ENCODE measurements at regions not wholly inside any gene's neighbourhood (a gene's known extent, or its start where the extent isn't known, plus 50 kb on each side); places are given as distances from the start of the nearest gene placed in this dataset.
"Not testable (repeated sequence)": the region's sequence is repeated elsewhere in the genome, so short reads cannot be mapped to it uniquely, and the experiment has no call there.

DNA sequence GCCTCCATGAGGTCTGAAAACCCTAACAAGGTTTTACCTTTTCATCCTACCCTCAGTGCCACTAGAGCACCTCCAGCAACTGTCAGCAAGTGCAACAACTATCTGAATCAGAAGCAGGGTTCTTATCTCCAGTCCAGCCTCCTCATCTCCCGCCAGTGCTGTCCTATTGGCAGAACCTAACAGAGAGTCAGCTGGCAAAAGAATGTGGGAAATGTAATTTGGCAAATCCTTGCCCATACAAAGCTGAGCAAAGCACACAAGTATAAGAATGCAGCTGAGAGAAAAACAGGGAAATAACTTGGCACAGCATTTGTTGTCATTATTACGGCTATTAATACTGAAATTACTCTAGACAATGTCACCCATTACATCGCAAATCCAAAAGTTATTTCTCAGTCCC lies 124.2 kb downstream of the ATP6V1G3 start:
- TF ChIP-seq, protein P1, sequence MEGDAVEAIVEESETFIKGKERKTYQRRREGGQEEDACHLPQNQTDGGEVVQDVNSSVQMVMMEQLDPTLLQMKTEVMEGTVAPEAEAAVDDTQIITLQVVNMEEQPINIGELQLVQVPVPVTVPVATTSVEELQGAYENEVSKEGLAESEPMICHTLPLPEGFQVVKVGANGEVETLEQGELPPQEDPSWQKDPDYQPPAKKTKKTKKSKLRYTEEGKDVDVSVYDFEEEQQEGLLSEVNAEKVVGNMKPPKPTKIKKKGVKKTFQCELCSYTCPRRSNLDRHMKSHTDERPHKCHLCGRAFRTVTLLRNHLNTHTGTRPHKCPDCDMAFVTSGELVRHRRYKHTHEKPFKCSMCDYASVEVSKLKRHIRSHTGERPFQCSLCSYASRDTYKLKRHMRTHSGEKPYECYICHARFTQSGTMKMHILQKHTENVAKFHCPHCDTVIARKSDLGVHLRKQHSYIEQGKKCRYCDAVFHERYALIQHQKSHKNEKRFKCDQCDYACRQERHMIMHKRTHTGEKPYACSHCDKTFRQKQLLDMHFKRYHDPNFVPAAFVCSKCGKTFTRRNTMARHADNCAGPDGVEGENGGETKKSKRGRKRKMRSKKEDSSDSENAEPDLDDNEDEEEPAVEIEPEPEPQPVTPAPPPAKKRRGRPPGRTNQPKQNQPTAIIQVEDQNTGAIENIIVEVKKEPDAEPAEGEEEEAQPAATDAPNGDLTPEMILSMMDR (conservative IDR thresholded peaks at IDR 0.05) = no peak
- TF ChIP-seq EZH2 (IDR thresholded peaks at IDR 0.05; ENCODE audit: low read depth) = no peak
- no peak for DNase-seq
- Histone ChIP-seq H4K20me1 (ENCODE audit: insufficient read depth) (no peaks in the 10 kb centered on the region), H3K4me2 (no peak overlapping the region), H3K27me3 (ENCODE audit: insufficient read depth, low read depth) (no peaks in the 10 kb centered on the region), H3K27ac (no peak overlapping the region), H3K9me2 (ENCODE audit: insufficient read depth) (no peaks in the 10 kb centered on the region), H3K4me3 (no peak overlapping the region), H3K79me2 (ENCODE audit: low read depth) (no peaks in the 10 kb centered on the region), H3K36me3 (ENCODE audit: low read depth) (no peaks in the 10 kb centered on the region), H3K9me3 (ENCODE audit: insufficient read depth, low read depth) (no peaks in the 10 kb centered on the region), H2AFZ (no peak overlapping the region), H3K4me1 (replicated peaks; ENCODE audit: insufficient read depth) (no peaks in the 10 kb centered on the region), H3F3A (ENCODE audit: insufficient read depth, low read depth) (no peaks in the 10 kb centered on the region)
- ChIA-PET CTCF (no interaction called here), POLR2A (ENCODE audit: unreplicated experiment) (no interaction called here)
- BruUV-seq (replicated peaks) = no TSS peak
- intact Hi-C loops (cut with micrococcal nuclease; ENCODE audit: unreplicated experiment) = no loop called here

DNA sequence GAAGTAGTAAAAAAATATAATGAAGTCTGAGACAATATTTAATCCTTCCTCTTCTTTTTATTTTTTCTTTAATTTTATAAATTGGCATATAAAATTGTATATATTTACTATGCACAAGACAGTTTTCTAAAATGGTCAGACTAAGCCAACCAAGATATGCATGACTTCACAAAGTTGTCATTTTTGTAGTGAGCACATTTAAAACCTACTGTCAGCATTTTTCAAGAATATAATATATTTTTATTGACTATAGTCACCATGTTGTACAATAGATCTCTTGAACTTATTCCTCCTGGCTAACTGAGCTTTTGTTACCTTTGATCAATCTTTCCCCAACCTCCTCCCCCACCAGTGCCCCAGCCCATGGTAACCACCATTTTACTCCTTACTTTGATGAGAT lies 129.2 kb downstream of the ATP6V1G3 start:
- Histone ChIP-seq H3K4me2 (no peak overlapping the region), H3K9me3 (ENCODE audit: insufficient read depth, low read depth) (no peaks in the 10 kb centered on the region), H3K27me3 (ENCODE audit: insufficient read depth, low read depth) (no peaks in the 10 kb centered on the region), H3K9me2 (ENCODE audit: insufficient read depth) (no peaks in the 10 kb centered on the region), H3K27ac (no peak overlapping the region), H4K20me1 (ENCODE audit: insufficient read depth) (no peaks in the 10 kb centered on the region), H2AFZ (no peak overlapping the region), H3F3A (ENCODE audit: insufficient read depth, low read depth) (no peaks in the 10 kb centered on the region), H3K79me2 (ENCODE audit: low read depth) (no peaks in the 10 kb centered on the region), H3K4me3 (no peak overlapping the region), H3K36me3 (ENCODE audit: low read depth) (no peaks in the 10 kb centered on the region), H3K4me1 (replicated peaks; ENCODE audit: insufficient read depth) (no peaks in the 10 kb centered on the region)
- BruUV-seq (replicated peaks) = no TSS peak
- TF ChIP-seq EZH2 (IDR thresholded peaks at IDR 0.05; ENCODE audit: low read depth) = no peak
- TF ChIP-seq, protein P1 (conservative IDR thresholded peaks at IDR 0.05) = no peak
- ChIA-PET POLR2A (ENCODE audit: unreplicated experiment) (no interaction called here), CTCF (no interaction called here)
- DNase-seq = no peak
- intact Hi-C loops (cut with micrococcal nuclease; ENCODE audit: unreplicated experiment) = no loop called here

DNA sequence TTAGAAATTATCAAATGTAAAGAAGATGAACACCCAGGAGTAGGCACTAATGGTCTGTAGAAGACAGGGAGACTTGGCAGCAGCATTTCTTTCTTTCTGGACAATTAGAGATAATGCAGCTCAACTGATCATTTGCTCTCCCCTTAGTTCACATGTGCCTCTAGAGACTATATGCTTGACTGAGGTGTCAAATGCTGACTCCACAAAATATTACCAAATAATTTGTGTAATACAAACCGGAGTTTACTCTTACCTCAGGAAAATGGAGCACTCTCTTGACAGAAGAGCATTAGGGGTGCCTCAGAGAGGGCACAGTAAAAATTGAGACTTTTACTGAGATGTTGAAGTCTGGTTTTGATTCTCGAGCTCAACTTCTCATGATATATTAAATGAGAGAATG lies 131.8 kb downstream of the ATP6V1G3 start:
- Histone ChIP-seq H4K20me1 (ENCODE audit: insufficient read depth) (no peaks in the 10 kb centered on the region), H3K27me3 (ENCODE audit: insufficient read depth, low read depth) (no peaks in the 10 kb centered on the region), H3K4me3 (no peak overlapping the region), H3K27ac (no peak overlapping the region), H3K4me1 (replicated peaks; ENCODE audit: insufficient read depth) (no peaks in the 10 kb centered on the region), H3K36me3 (ENCODE audit: low read depth) (no peaks in the 10 kb centered on the region), H3K9me2 (ENCODE audit: insufficient read depth) (no peaks in the 10 kb centered on the region), H3F3A (ENCODE audit: insufficient read depth, low read depth) (no peaks in the 10 kb centered on the region), H3K4me2 (no peak overlapping the region), H3K79me2 (ENCODE audit: low read depth) (no peaks in the 10 kb centered on the region), H3K9me3 (ENCODE audit: insufficient read depth, low read depth) (no peaks in the 10 kb centered on the region; the same call in 1 of the 2 replicates), H2AFZ (no peak overlapping the region)
- TF ChIP-seq, protein P1 (conservative IDR thresholded peaks at IDR 0.05) = no peak
- no peak for TF ChIP-seq EZH2 (IDR thresholded peaks at IDR 0.05; ENCODE audit: low read depth)
- DNase-seq = no peak
- intact Hi-C loops (cut with micrococcal nuclease; ENCODE audit: unreplicated experiment) = no loop called here
- CTCF ChIA-PET = no interaction called here
- POLR2A ChIA-PET (ENCODE audit: unreplicated experiment) = no interaction called here
- no TSS peak for BruUV-seq (replicated peaks)

DNA sequence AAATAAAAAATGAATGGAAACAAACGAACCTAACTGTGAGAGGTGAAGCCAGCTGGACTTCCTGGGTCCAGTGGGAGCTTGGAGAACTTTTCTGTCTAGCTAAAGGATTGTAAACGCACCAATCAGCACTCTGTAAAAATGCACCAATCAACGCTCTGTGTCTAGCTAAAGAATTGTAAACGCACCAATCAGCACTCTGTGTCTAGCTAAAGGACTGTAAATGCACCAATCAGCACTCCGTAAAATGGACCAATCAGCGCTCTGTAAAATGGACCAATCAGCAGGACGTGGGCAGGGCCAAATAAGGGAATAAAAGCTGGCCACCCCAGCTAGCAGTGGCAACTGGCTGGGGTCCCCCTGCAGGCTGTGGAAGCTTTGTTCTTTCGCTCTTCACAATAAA lies 135.8 kb downstream of the ATP6V1G3 start:
- H3K4me3 ChIP-seq; BruUV-seq (replicated peaks); POLR2A ChIA-PET (ENCODE audit: unreplicated experiment): not testable (repeated sequence)

More for the DNA sequence above, 135.8 kb downstream of the ATP6V1G3 start:
- H3K79me2 ChIP-seq (ENCODE audit: low read depth); DNase-seq; intact Hi-C loops (cut with micrococcal nuclease; ENCODE audit: unreplicated experiment); H3K27ac ChIP-seq; H4K20me1 ChIP-seq (ENCODE audit: insufficient read depth); CTCF ChIA-PET; H2AFZ ChIP-seq; H3K27me3 ChIP-seq (ENCODE audit: insufficient read depth, low read depth); H3K36me3 ChIP-seq (ENCODE audit: low read depth); H3K9me2 ChIP-seq (ENCODE audit: insufficient read depth); H3K4me2 ChIP-seq; H3K9me3 ChIP-seq (ENCODE audit: insufficient read depth, low read depth); H3K4me1 ChIP-seq (replicated peaks; ENCODE audit: insufficient read depth); H3F3A ChIP-seq (ENCODE audit: insufficient read depth, low read depth): not testable (repeated sequence)
